MM.1S (cell line): ENCODE measurements at regions not wholly inside any gene's neighbourhood (a gene's known extent, or its start where the extent isn't known, plus 50 kb on each side); places are given as distances from the start of the nearest gene placed in this dataset.

Source experiments
- DNase-seq: peaks from one replicate; pipeline ENCODE4 v3.0.0-alpha.2; 2015
- H2AFZ ChIP-seq: fragments of 300-600 bp; sonication (generic); 2 replicates; pipeline ENCODE4 v1.6.0; 2016; ENCODE audit warnings: antibody characterized with exemption, low read length
- H3F3A ChIP-seq: fragments of 300-600 bp; sonication (generic); 2 replicates; pipeline ENCODE4 v1.6.1; 2016; ENCODE audit warnings: mild to moderate bottlenecking, antibody characterized with exemption, low read length, moderate library complexity, mixed read lengths; ENCODE audit not compliant: insufficient read depth
- H3K27ac ChIP-seq: fragments of 300-600 bp; sonication (generic); 2 replicates; pipeline ENCODE4 v1.5.1; 2016; ENCODE audit warnings: mild to moderate bottlenecking, low read length
- H3K27me3 ChIP-seq: fragments of 300-600 bp; sonication (generic); replicated peaks from 2 replicates; pipeline ENCODE4 v1.6.0; 2016; ENCODE audit warnings: low read length; ENCODE audit not compliant: insufficient read depth
- H3K36me3 ChIP-seq: fragments of 300-600 bp; sonication (generic); replicated peaks from 2 replicates; pipeline ENCODE4 v1.6.1; 2016; ENCODE audit warnings: mild to moderate bottlenecking, low read length, mixed read lengths; ENCODE audit not compliant: insufficient read depth
- H3K4me1 ChIP-seq: fragments of 300-600 bp; sonication (generic); 2 replicates; pipeline ENCODE4 v1.6.1; 2016; ENCODE audit warnings: low read length, mixed read lengths
- H3K4me2 ChIP-seq: fragments of 300-600 bp; sonication (generic); 2 replicates; pipeline ENCODE4 v1.6.0; 2016; ENCODE audit warnings: low read depth, low read length
- H3K4me3 ChIP-seq: fragments of 300-600 bp; sonication (generic); 2 replicates; pipeline ENCODE4 v1.5.1; 2016; ENCODE audit warnings: low read length, mixed read lengths
- H3K79me2 ChIP-seq: fragments of 300-600 bp; sonication (generic); 2 replicates; pipeline ENCODE4 v1.6.1; 2016; ENCODE audit warnings: mixed run types, low read length, mixed read lengths
- H3K9ac ChIP-seq: fragments of 300-600 bp; sonication (generic); 2 replicates; pipeline ENCODE4 v1.6.1; 2016; ENCODE audit warnings: low read length, mixed read lengths
- H3K9me2 ChIP-seq: fragments of 300-600 bp; sonication (generic); replicated peaks from 2 replicates; pipeline ENCODE4 v1.6.1; 2016; ENCODE audit warnings: mild to moderate bottlenecking, low read length, mixed read lengths; ENCODE audit not compliant: insufficient read depth
- H3K9me3 ChIP-seq: fragments of 300-600 bp; sonication (generic); replicated peaks from 2 replicates; pipeline ENCODE4 v1.6.1; 2016; ENCODE audit warnings: mild to moderate bottlenecking, low read length, mixed read lengths; ENCODE audit not compliant: insufficient read depth
- H4K20me1 ChIP-seq: fragments of 300-600 bp; sonication (generic); 2 replicates; pipeline ENCODE4 v1.6.1; 2016; ENCODE audit warnings: mild to moderate bottlenecking, low read length, moderate library complexity, mixed read lengths; ENCODE audit not compliant: insufficient read depth
- EZH2 ChIP-seq: fragments of 300-600 bp; sonication (generic); optimal IDR thresholded peaks from 2 replicates; pipeline ENCODE3; 2017; ENCODE audit warnings: low read depth, mild to moderate bottlenecking, antibody characterized with exemption, low read length, mixed read lengths
- EZH2phosphoT487 ChIP-seq: fragments of 300-600 bp; sonication (generic); IDR thresholded peaks from 2 replicates; pipeline ENCODE4 v1.6.1; 2018; ENCODE audit warnings: antibody characterized with exemption, low read length
- TF ChIP-seq, protein P1 (sequence below): fragments of 300-600 bp; sonication (generic); IDR thresholded peaks from 2 replicates; pipeline ENCODE4 v1.5.1; 2016; ENCODE audit warnings: antibody characterized with exemption, low read length, mixed read lengths

DNA sequence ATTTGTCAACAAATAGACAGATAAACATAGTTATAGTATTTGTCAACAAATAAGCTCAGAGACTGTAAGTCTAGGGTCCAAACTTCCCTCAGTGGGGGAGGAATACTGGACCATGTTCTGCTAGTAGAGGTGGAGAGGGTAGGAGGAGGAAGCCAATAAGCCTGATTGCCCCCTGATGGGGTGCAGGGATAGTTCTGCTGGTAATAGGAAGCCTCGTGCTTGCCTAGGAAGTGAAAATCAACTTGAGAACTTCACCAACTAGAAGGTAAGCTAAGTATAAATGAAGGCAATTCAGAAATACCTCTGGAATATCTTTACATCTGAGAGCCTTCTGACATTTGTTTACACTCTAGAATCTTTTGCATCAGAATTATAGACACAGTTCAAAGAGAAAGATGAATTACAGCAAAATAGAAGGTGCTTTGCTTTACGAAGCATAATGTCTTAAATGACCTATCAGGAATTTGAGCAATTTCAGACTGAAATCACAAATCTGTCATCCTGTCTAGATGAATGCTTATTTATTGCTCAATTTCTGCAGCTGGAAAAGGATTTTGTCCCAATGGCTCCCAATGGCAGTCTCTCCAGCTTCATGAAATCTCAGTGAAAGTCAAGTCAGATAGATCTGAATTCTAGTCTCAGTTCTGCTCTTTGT is 225.6 kb upstream of the TBC1D5 start:
- no peak for DNase-seq
- no peaks in the 10 kb centered on the region for H3K9me3 ChIP-seq
- H3K4me3 ChIP-seq: no peak overlapping the region
- no peaks in the 10 kb centered on the region for H3K9me2 ChIP-seq
- no peaks in the 10 kb centered on the region; the same call in 1 of the 2 replicates for H3K4me1 ChIP-seq
- TF ChIP-seq EZH2 (no peak), EZH2phosphoT487 (no peak)
- TF ChIP-seq, protein P1, sequence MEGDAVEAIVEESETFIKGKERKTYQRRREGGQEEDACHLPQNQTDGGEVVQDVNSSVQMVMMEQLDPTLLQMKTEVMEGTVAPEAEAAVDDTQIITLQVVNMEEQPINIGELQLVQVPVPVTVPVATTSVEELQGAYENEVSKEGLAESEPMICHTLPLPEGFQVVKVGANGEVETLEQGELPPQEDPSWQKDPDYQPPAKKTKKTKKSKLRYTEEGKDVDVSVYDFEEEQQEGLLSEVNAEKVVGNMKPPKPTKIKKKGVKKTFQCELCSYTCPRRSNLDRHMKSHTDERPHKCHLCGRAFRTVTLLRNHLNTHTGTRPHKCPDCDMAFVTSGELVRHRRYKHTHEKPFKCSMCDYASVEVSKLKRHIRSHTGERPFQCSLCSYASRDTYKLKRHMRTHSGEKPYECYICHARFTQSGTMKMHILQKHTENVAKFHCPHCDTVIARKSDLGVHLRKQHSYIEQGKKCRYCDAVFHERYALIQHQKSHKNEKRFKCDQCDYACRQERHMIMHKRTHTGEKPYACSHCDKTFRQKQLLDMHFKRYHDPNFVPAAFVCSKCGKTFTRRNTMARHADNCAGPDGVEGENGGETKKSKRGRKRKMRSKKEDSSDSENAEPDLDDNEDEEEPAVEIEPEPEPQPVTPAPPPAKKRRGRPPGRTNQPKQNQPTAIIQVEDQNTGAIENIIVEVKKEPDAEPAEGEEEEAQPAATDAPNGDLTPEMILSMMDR: no peak
- no peaks in the 10 kb centered on the region for H3F3A ChIP-seq
- no peak overlapping the region for H2AFZ ChIP-seq
- H3K27me3 ChIP-seq: no peaks in the 10 kb centered on the region
- H3K79me2 ChIP-seq: no peaks in the 10 kb centered on the region
- H3K36me3 ChIP-seq: no peaks in the 10 kb centered on the region
- H3K27ac ChIP-seq: no peak overlapping the region
- no peak overlapping the region for H3K9ac ChIP-seq
- no peaks in the 10 kb centered on the region for H4K20me1 ChIP-seq
- no peak overlapping the region for H3K4me2 ChIP-seq

GRCh38 chr3:17967111-17967510 is 224.7 kb upstream of the TBC1D5 start:
- Histone ChIP-seq H3K4me3 (no peak overlapping the region), H2AFZ (no peak overlapping the region), H3F3A (no peaks in the 10 kb centered on the region), H3K9me2 (no peaks in the 10 kb centered on the region), H3K79me2 (no peaks in the 10 kb centered on the region), H3K36me3 (no peaks in the 10 kb centered on the region), H3K9ac (no peak overlapping the region), H3K4me2 (no peak overlapping the region), H3K27me3 (no peaks in the 10 kb centered on the region), H3K4me1 (no peaks in the 10 kb centered on the region; the same call in 1 of the 2 replicates), H3K9me3 (no peaks in the 10 kb centered on the region), H4K20me1 (no peaks in the 10 kb centered on the region), H3K27ac (no peak overlapping the region)
- TF ChIP-seq, protein P1: no peak
- TF ChIP-seq EZH2 (no peak), EZH2phosphoT487 (no peak)
- DNase-seq: no peak

DNA sequence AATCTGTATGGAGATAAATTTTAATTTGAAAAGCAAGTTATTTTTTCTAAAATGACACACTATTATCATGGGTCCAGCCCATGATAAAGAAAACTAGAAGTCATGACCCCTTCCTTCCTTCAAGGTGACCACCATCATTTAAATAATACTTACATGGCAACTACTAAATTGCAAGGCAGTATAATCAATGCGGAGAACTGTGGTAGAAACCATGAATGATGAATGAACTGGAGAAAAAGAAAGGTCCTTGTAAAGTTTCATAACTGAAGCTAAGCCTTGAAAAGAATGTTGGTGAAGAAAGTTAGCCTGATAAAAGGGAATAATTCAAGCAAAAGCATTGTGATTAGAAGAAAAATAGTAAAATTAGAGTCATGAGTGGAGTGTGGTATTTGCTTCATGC is 222.9 kb upstream of the TBC1D5 start:
- Histone ChIP-seq H2AFZ (no peak overlapping the region), H3K36me3 (no peaks in the 10 kb centered on the region), H3K79me2 (no peaks in the 10 kb centered on the region), H3K27ac (no peak overlapping the region), H3F3A (no peaks in the 10 kb centered on the region), H3K4me2 (no peak overlapping the region), H3K9me3 (no peaks in the 10 kb centered on the region), H4K20me1 (no peaks in the 10 kb centered on the region), H3K27me3 (no peaks in the 10 kb centered on the region), H3K4me1 (no peaks in the 10 kb centered on the region), H3K9me2 (no peaks in the 10 kb centered on the region), H3K9ac (no peak overlapping the region), H3K4me3 (no peak overlapping the region)
- TF ChIP-seq EZH2 (no peak), EZH2phosphoT487 (no peak)
- TF ChIP-seq, protein P1: no peak
- DNase-seq: no peak
